ENCODE measurements at regions not wholly inside any gene's neighbourhood (a gene's known extent, or its start where the extent isn't known, plus 50 kb on each side); places are given as distances from the start of the nearest gene placed in this dataset.

GRCh38 chr4:31701256-31701655, 981.1 kb downstream of the PCDH7 start:
- TF ChIP-seq CTCF (IDR thresholded peaks at IDR 0.05) (no peak), EZH2phosphoT487 (IDR thresholded peaks at IDR 0.05) (no peak), EZH2 (IDR thresholded peaks at IDR 0.05) (no peak)

All from neural progenitor cell (in vitro differentiated cells).